H9 (cell line): ENCODE measurements at regions not wholly inside any gene's neighbourhood (a gene's known extent, or its start where the extent isn't known, plus 50 kb on each side); places are given as distances from the start of the nearest gene placed in this dataset.

Source experiments
- DNase-seq: peaks from one replicate; pipeline ENCODE4 v3.0.0-alpha.2; 2017
- H2AFZ ChIP-seq: one replicate; pipeline ENCODE4 v1.6.1; 2013; ENCODE audit warnings: mild to moderate bottlenecking, low read length, control low read depth, moderate library complexity
- H2AK5ac ChIP-seq: 2 replicates; pipeline ENCODE4 v1.6.1; 2013; ENCODE audit warnings: low read length, control low read depth, mixed read lengths; ENCODE audit not compliant: insufficient read length
- H2BK120ac ChIP-seq: one replicate; pipeline ENCODE4 v1.6.1; 2013; ENCODE audit warnings: low read depth, mild to moderate bottlenecking, low read length, control low read depth, inconsistent platforms; ENCODE audit not compliant: poor library complexity, severe bottlenecking
- H2BK12ac ChIP-seq: 2 replicates; pipeline ENCODE4 v1.6.1; 2013; ENCODE audit warnings: low read length, control low read depth, mixed read lengths, low read depth; ENCODE audit not compliant: insufficient read length
- H2BK15ac ChIP-seq: 2 replicates; pipeline ENCODE4 v1.6.1; 2013; ENCODE audit warnings: low read depth, low read length, control low read depth
- H2BK20ac ChIP-seq: one replicate; pipeline ENCODE4 v1.6.1; 2013; ENCODE audit warnings: low read depth, mild to moderate bottlenecking, low read length, control low read depth, inconsistent platforms; ENCODE audit not compliant: poor library complexity, severe bottlenecking
- H2BK5ac ChIP-seq: 2 replicates; pipeline ENCODE4 v1.6.1; 2013; ENCODE audit warnings: low read length, control low read depth, mixed read lengths; ENCODE audit not compliant: insufficient read length
- H3K14ac ChIP-seq: 2 replicates; pipeline ENCODE4 v1.6.1; 2013; ENCODE audit warnings: low read length, control low read depth; ENCODE audit not compliant: insufficient read depth
- H3K18ac ChIP-seq: 2 replicates; pipeline ENCODE4 v1.6.1; 2013; ENCODE audit warnings: low read depth, mild to moderate bottlenecking, mixed read lengths, low read length, control low read depth; ENCODE audit not compliant: insufficient read length
- H3K23ac ChIP-seq: 2 replicates; pipeline ENCODE4 v1.6.1; 2013; ENCODE audit warnings: low read length, control low read depth, mixed read lengths, low read depth; ENCODE audit not compliant: insufficient read length
- H3K23me2 ChIP-seq: 2 replicates; pipeline ENCODE4 v1.6.1; 2013; ENCODE audit warnings: low read depth, mild to moderate bottlenecking, mixed read lengths, low read length, control low read depth; ENCODE audit not compliant: insufficient read length, poor library complexity, severe bottlenecking
- H3K27ac ChIP-seq: 2 replicates; pipeline ENCODE4 v1.5.1; 2013; ENCODE audit warnings: low read length, control low read depth, mixed read lengths, low read depth; ENCODE audit not compliant: insufficient read length
- H3K27me3 ChIP-seq: 2 replicates; pipeline ENCODE4 v1.6.1; 2013; ENCODE audit warnings: low read length, control low read depth, inconsistent platforms; ENCODE audit not compliant: insufficient read depth
- H3K4ac ChIP-seq: 2 replicates; pipeline ENCODE4 v1.6.1; 2013; ENCODE audit warnings: low read depth, mild to moderate bottlenecking, control low read depth, inconsistent platforms, low read length, moderate library complexity
- H3K4me1 ChIP-seq: 2 replicates; pipeline ENCODE4 v1.6.1; 2013; ENCODE audit warnings: low read length, control low read depth, inconsistent platforms; ENCODE audit not compliant: insufficient read depth
- H3K4me2 ChIP-seq: 2 replicates; pipeline ENCODE4 v1.6.1; 2013; ENCODE audit warnings: low read length, control low read depth, mixed read lengths; ENCODE audit not compliant: insufficient read length, insufficient read depth
- H3K56ac ChIP-seq: 2 replicates; pipeline ENCODE4 v1.6.1; 2013; ENCODE audit warnings: low read depth, mild to moderate bottlenecking, mixed read lengths, low read length, control low read depth; ENCODE audit not compliant: insufficient read length
- H3K79me1 ChIP-seq: 2 replicates; pipeline ENCODE4 v1.6.1; 2013; ENCODE audit warnings: low read depth, mild to moderate bottlenecking, moderate library complexity, low read length, control low read depth, inconsistent platforms; ENCODE audit not compliant: insufficient read depth, poor library complexity, severe bottlenecking
- H3K79me2 ChIP-seq: 2 replicates; pipeline ENCODE4 v1.6.1; 2013; ENCODE audit warnings: low read length, control low read depth, inconsistent platforms; ENCODE audit not compliant: insufficient read depth
- H3K9ac ChIP-seq: 2 replicates; pipeline ENCODE4 v1.6.1; 2013; ENCODE audit warnings: low read length, control low read depth, mixed read lengths; ENCODE audit not compliant: insufficient read length; ENCODE audit errors: extremely low read depth
- H3K9me3 ChIP-seq: one replicate; pipeline ENCODE4 v1.6.1; 2013; ENCODE audit warnings: low read depth, low read length, inconsistent platforms; ENCODE audit not compliant: control insufficient read depth
- H3T11ph ChIP-seq: one replicate; pipeline ENCODE4 v1.6.1; 2013; ENCODE audit warnings: mild to moderate bottlenecking, low read length, control low read depth, inconsistent platforms
- H4K20me1 ChIP-seq: one replicate; pipeline ENCODE4 v1.6.1; 2013; ENCODE audit not compliant: control insufficient read depth, insufficient read length, insufficient read depth
- H4K5ac ChIP-seq: 2 replicates; pipeline ENCODE4 v1.6.1; 2013; ENCODE audit warnings: low read depth, mild to moderate bottlenecking, mixed read lengths, low read length, control low read depth; ENCODE audit not compliant: insufficient read length
- H4K8ac ChIP-seq: replicated peaks from 2 replicates; pipeline ENCODE4 v1.6.1; 2013; ENCODE audit warnings: low read length, control low read depth, mixed read lengths, low read depth; ENCODE audit not compliant: insufficient read length
- H4K91ac ChIP-seq: 2 replicates; pipeline ENCODE4 v1.6.1; 2013; ENCODE audit warnings: low read depth, mild to moderate bottlenecking, moderate library complexity, mixed read lengths, low read length, control low read depth; ENCODE audit not compliant: insufficient read length
- H3K27ac Mint-ChIP-seq, 3 experiments: 2 replicates in 2 of 3; 3 replicates in 1 of 3; pipeline ENCODE4 v1.8.0; 2020 to 2021; ENCODE audit warnings: mixed read lengths in 3 of 3, mild to moderate bottlenecking in 1 of 3, moderate library complexity in 1 of 3
- H3K27me3 Mint-ChIP-seq: 2 replicates; pipeline ENCODE4 v1.8.0; 2021; ENCODE audit warnings: low read depth, mild to moderate bottlenecking, moderate library complexity, mixed read lengths
- H3K36me3 Mint-ChIP-seq, 3 experiments: 2 replicates in 2 of 3; 3 replicates in 1 of 3; pipeline ENCODE4 v1.8.0; 2020 to 2021; ENCODE audit warnings: low read depth in 3 of 3, mixed read lengths in 3 of 3; ENCODE audit not compliant: insufficient read depth in 1 of 3
- H3K4me1 Mint-ChIP-seq, 2 experiments: 2 replicates each; pipeline ENCODE4 v1.8.0; 2020; ENCODE audit warnings: mixed read lengths in 2 of 2
- H3K4me3 Mint-ChIP-seq, 2 experiments: 2 replicates in 1 of 2; 3 replicates in 1 of 2; pipeline ENCODE4 v1.8.0; 2020 to 2021; ENCODE audit warnings: mild to moderate bottlenecking in 2 of 2, mixed read lengths in 2 of 2, moderate library complexity in 1 of 2
- H3K9me3 Mint-ChIP-seq, 2 experiments: 2 replicates in 1 of 2; 3 replicates in 1 of 2; pipeline ENCODE4 v1.8.0; 2020; ENCODE audit warnings: mild to moderate bottlenecking in 2 of 2, mixed read lengths in 2 of 2, moderate library complexity in 1 of 2
- CTCF ChIP-seq: fragments of 200-600 bp; sonication (generic); conservative IDR thresholded peaks from 3 replicates; pipeline ENCODE4 v1.8.0; 2021; ENCODE audit warnings: antibody characterized with exemption, mild to moderate bottlenecking
- WGBS: extraction: QIAGEN DNeasy Blood & Tissue Kit; methylation state at CpG from one replicate; pipeline ENCODE4 v1.1.7; 2013; ENCODE audit warnings: missing lambda C conversion rate, low lambda C conversion rate, mixed read lengths; ENCODE audit not compliant: insufficient read length; ENCODE audit errors: extremely low coverage; 5-methylcytosine and 5-hydroxymethylcytosine counted together

GRCh38 chr6:51025082-51025777 lies 206.6 kb downstream of the TFAP2B start:
- H3K4me2 ChIP-seq, result no peak overlapping the region
- Mint-ChIP-seq H3K4me3 (no peak overlapping the region), H3K36me3 (no peaks in the 10 kb centered on the region), H3K4me1 (peaks cover 6 to 15% of the 10 kb centered on the region in 2 experiments; a peak in 3 of 4 replicates), H3K9me3 (no peaks in the 10 kb centered on the region), H3K27me3 (no peaks in the 10 kb centered on the region), H3K27ac (no peak overlapping the region; a peak in 2 of 7 replicates)
- no peaks in the 10 kb centered on the region for H3K9me3 ChIP-seq
- H4K5ac ChIP-seq, result no peak overlapping the region
- no peak overlapping the region for H3T11ph ChIP-seq
- H4K91ac ChIP-seq, result no peak overlapping the region
- no peaks in the 10 kb centered on the region for H3K79me2 ChIP-seq
- H3K23me2 ChIP-seq, result no peaks in the 10 kb centered on the region
- no peak overlapping the region for H2BK5ac ChIP-seq
- no peak overlapping the region for H2BK20ac ChIP-seq
- H3K56ac ChIP-seq, result no peak overlapping the region
- H2BK120ac ChIP-seq, result no peak overlapping the region
- no peak overlapping the region for H3K9ac ChIP-seq
- no peak overlapping the region for H2AK5ac ChIP-seq
- H4K8ac ChIP-seq, result no peak overlapping the region
- no peak overlapping the region for H3K4ac ChIP-seq
- H2AFZ ChIP-seq, result no peak overlapping the region
- no peaks in the 10 kb centered on the region for H4K20me1 ChIP-seq
- no peak overlapping the region for H3K23ac ChIP-seq
- H3K18ac ChIP-seq, result no peak overlapping the region
- no CpG with 5 or more reads among the region's 18 CpGs for WGBS
- no peaks in the 10 kb centered on the region for H3K4me1 ChIP-seq
- H3K79me1 ChIP-seq, result no peaks in the 10 kb centered on the region
- no peak for TF ChIP-seq CTCF
- DNase-seq, result no peak
- no peak overlapping the region for H3K27ac ChIP-seq
- H3K27me3 ChIP-seq, result no peaks in the 10 kb centered on the region
- no peak overlapping the region for H2BK12ac ChIP-seq
- no peak overlapping the region; the same call in 1 of the 2 replicates for H3K14ac ChIP-seq
- H2BK15ac ChIP-seq, result no peak overlapping the region
